Lung microvascular endothelial cell (primary cell): ENCODE measurements at regions not wholly inside any gene's neighbourhood (a gene's known extent, or its start where the extent isn't known, plus 50 kb on each side); places are given as distances from the start of the nearest gene placed in this dataset.
"Not testable (repeated sequence)": the region's sequence is repeated elsewhere in the genome, so short reads cannot be mapped to it uniquely, and the experiment has no call there.

Experiments
- DNase-seq, 2 donors: peaks; one replicate each; pipeline versions ENCODE4 v3.0.0 to v3.0.0-alpha.2; 2010; ENCODE audit warnings: low read depth in 2 of 2

GRCh38 chr1:14137411-14138134, 437.6 kb downstream of the PRDM2 start:
- no peak for DNase-seq

GRCh38 chr1:14138135-14138506, 438.1 kb downstream of the PRDM2 start:
- no peak for DNase-seq

GRCh38 chr1:14138687-14139086, 438.7 kb downstream of the PRDM2 start:
- no peak for DNase-seq

GRCh38 chr1:14140831-14141401, 440.9 kb downstream of the PRDM2 start:
- no peak for DNase-seq

- DNase-seq, result no peak
These were observed 441.7 kb downstream of the PRDM2 start for GRCh38 chr1:14141656-14142055.

GRCh38 chr1:14142397-14143100, 442.6 kb downstream of the PRDM2 start:
- DNase-seq, result no peak

GRCh38 chr1:14143777-14144176, 443.8 kb downstream of the PRDM2 start:
- no peak for DNase-seq

- no peak for DNase-seq
These were observed 448.5 kb downstream of the PRDM2 start for GRCh38 chr1:14148526-14148925.

GRCh38 chr1:14149431-14149830, 449.1 kb upstream of the KAZN start:
- no peak for DNase-seq

- no peak for DNase-seq
These were observed 441.9 kb upstream of the KAZN start for GRCh38 chr1:14156543-14156942.

- DNase-seq, result no peak
These were observed 437.7 kb upstream of the KAZN start for GRCh38 chr1:14160781-14161180.

GRCh38 chr1:14163246-14163645, 435.2 kb upstream of the KAZN start:
- no peak for DNase-seq

- no peak for DNase-seq
These were observed 433.1 kb upstream of the KAZN start for GRCh38 chr1:14165371-14165801.

- DNase-seq, result no peak
These were observed 430.6 kb upstream of the KAZN start for GRCh38 chr1:14167884-14168283.

- no peak for DNase-seq
These were observed 430.0 kb upstream of the KAZN start for GRCh38 chr1:14168326-14169063.

GRCh38 chr1:14173598-14173997, 424.9 kb upstream of the KAZN start:
- no peak for DNase-seq

GRCh38 chr1:14177866-14178265, 420.6 kb upstream of the KAZN start:
- DNase-seq, result not testable (repeated sequence)

GRCh38 chr1:14180738-14181137, 417.7 kb upstream of the KAZN start:
- DNase-seq, result no peak

GRCh38 chr1:14181191-14181795, 417.2 kb upstream of the KAZN start:
- DNase-seq, result no peak

GRCh38 chr1:14182856-14183255, 415.6 kb upstream of the KAZN start:
- no peak for DNase-seq

- no peak for DNase-seq
These were observed 415.2 kb upstream of the KAZN start for GRCh38 chr1:14183329-14183728.

GRCh38 chr1:14184454-14184853, 414.0 kb upstream of the KAZN start:
- DNase-seq, result no peak
